WERI-Rb-1 (cell line): ENCODE measurements at regions not wholly inside any gene's neighbourhood (a gene's known extent, or its start where the extent isn't known, plus 50 kb on each side); places are given as distances from the start of the nearest gene placed in this dataset.

Experiments
- DNase-seq: peaks from one replicate; pipeline ENCODE4 v3.0.0-alpha.2; 2020
- H3K27ac ChIP-seq: fragments of 250-450 bp; sonication (Bioruptor Pico); 2 replicates; pipeline ENCODE4 v1.5.1; 2020; ENCODE audit warnings: mild to moderate bottlenecking, moderate library complexity
- H3K27me3 ChIP-seq: fragments of 250-450 bp; sonication (Bioruptor Pico); 2 replicates; pipeline ENCODE4 v1.5.1; 2021; ENCODE audit warnings: mild to moderate bottlenecking, low read depth, moderate library complexity; ENCODE audit not compliant: insufficient read depth, severe bottlenecking
- H3K36me3 ChIP-seq: fragments of 250-450 bp; sonication (Bioruptor Pico); 2 replicates; pipeline ENCODE4 v1.5.1; 2020; ENCODE audit warnings: mild to moderate bottlenecking, moderate library complexity
- H3K4me3 ChIP-seq: 2 replicates; pipeline ENCODE4 v1.5.1; 2011; ENCODE audit warnings: low read depth, mild to moderate bottlenecking, control low read depth, low read length
- H3K9me3 ChIP-seq: fragments of 250-450 bp; sonication (Bioruptor Pico); 2 replicates; pipeline ENCODE4 v1.5.1; 2021; ENCODE audit warnings: mild to moderate bottlenecking, moderate library complexity; ENCODE audit not compliant: severe bottlenecking
- CTCF ChIP-seq: IDR thresholded peaks from 2 replicates; pipeline ENCODE4 v1.5.1; 2011; ENCODE audit warnings: low read depth, mild to moderate bottlenecking, control low read depth, inconsistent platforms, low read length

- no peak for TF ChIP-seq CTCF
- H3K27ac ChIP-seq = no peak overlapping the region
- no peaks in the 10 kb centered on the region for H3K36me3 ChIP-seq
- no peaks in the 10 kb centered on the region for H3K9me3 ChIP-seq
- peaks cover 53% of the 10 kb centered on the region for H3K27me3 ChIP-seq
- no peak overlapping the region for H3K4me3 ChIP-seq
- no peak for DNase-seq
Observed at GRCh38 chr15:94855018-94855408, 623.7 kb downstream of the MCTP2 start.

GRCh38 chr15:94855409-94856266 is 624.3 kb downstream of the MCTP2 start:
- Histone ChIP-seq H3K9me3 (no peaks in the 10 kb centered on the region), H3K36me3 (no peaks in the 10 kb centered on the region), H3K4me3 (no peak overlapping the region), H3K27me3 (peaks cover 53% of the 10 kb centered on the region), H3K27ac (no peak overlapping the region)
- DNase-seq = no peak
- no peak for TF ChIP-seq CTCF

GRCh38 chr15:94856267-94856854 is 625.0 kb downstream of the MCTP2 start:
- no peaks in the 10 kb centered on the region for H3K36me3 ChIP-seq
- no peak overlapping the region for H3K27ac ChIP-seq
- no peaks in the 10 kb centered on the region for H3K9me3 ChIP-seq
- no peak for TF ChIP-seq CTCF
- no peak overlapping the region for H3K4me3 ChIP-seq
- peaks cover 53% of the 10 kb centered on the region for H3K27me3 ChIP-seq
- DNase-seq = no peak

- Histone ChIP-seq H3K36me3 (no peaks in the 10 kb centered on the region), H3K27me3 (peaks cover 51% of the 10 kb centered on the region), H3K9me3 (no peaks in the 10 kb centered on the region), H3K4me3 (no peak overlapping the region), H3K27ac (no peak overlapping the region)
- DNase-seq = no peak
- no peak for TF ChIP-seq CTCF
Observed at GRCh38 chr15:94857466-94857865, 626.1 kb downstream of the MCTP2 start.

- H3K27ac ChIP-seq = no peak overlapping the region
- H3K27me3 ChIP-seq = peaks cover 51% of the 10 kb centered on the region
- no peaks in the 10 kb centered on the region for H3K9me3 ChIP-seq
- DNase-seq = no peak
- H3K36me3 ChIP-seq = no peaks in the 10 kb centered on the region
- no peak overlapping the region for H3K4me3 ChIP-seq
- no peak for TF ChIP-seq CTCF
Observed at GRCh38 chr15:94858011-94858410, 626.6 kb downstream of the MCTP2 start.
